UCSD-AML1 (cell line): ENCODE measurements at regions not wholly inside any gene's neighbourhood (a gene's known extent, or its start where the extent isn't known, plus 50 kb on each side); places are given as distances from the start of the nearest gene placed in this dataset.

Experiments
- DNase-seq: peaks from one replicate; lab custom pipeline; 2025; ENCODE audit not compliant: unreplicated experiment; lab: John Stamatoyannopoulos, UW

GRCh38 chr2:224325941-224326340 lies 76.0 kb downstream of the FAM124B start:
- DNase-seq: no peak

GRCh38 chr2:224324604-224325003 lies 77.3 kb downstream of the FAM124B start:
- DNase-seq: no peak

- DNase-seq: no peak
Measured at GRCh38 chr2:224320660-224321059, 81.2 kb downstream of the FAM124B start.

GRCh38 chr2:224319750-224320149 lies 82.2 kb downstream of the FAM124B start:
- DNase-seq: no peak

- no peak for DNase-seq
Measured at GRCh38 chr2:224312741-224313140, 89.2 kb downstream of the FAM124B start.

- DNase-seq: no peak
Measured at GRCh38 chr2:224310943-224311625, 90.8 kb downstream of the FAM124B start.

GRCh38 chr2:224309176-224309575 lies 92.7 kb downstream of the FAM124B start:
- no peak for DNase-seq

GRCh38 chr2:224308272-224308911 lies 93.5 kb downstream of the FAM124B start:
- DNase-seq: no peak

- DNase-seq: no peak
Measured at GRCh38 chr2:224302952-224303351, 99.0 kb downstream of the FAM124B start.

GRCh38 chr2:224293976-224294375 lies 107.9 kb downstream of the FAM124B start:
- DNase-seq: no peak

GRCh38 chr2:224287531-224287930 lies 114.4 kb downstream of the FAM124B start:
- DNase-seq: no peak

- DNase-seq: no peak
Measured at GRCh38 chr2:224286923-224287322, 115.0 kb downstream of the FAM124B start.

- no peak for DNase-seq
Measured at GRCh38 chr2:224284134-224284946, 117.6 kb downstream of the FAM124B start.

- no peak for DNase-seq
Measured at GRCh38 chr2:224283466-224283965, 118.4 kb downstream of the FAM124B start.

GRCh38 chr2:224281374-224281773 lies 120.5 kb downstream of the FAM124B start:
- DNase-seq: no peak

- DNase-seq: no peak
Measured at GRCh38 chr2:224278531-224278930, 123.4 kb downstream of the FAM124B start.

GRCh38 chr2:224276251-224276650 lies 125.7 kb downstream of the FAM124B start:
- no peak for DNase-seq

- DNase-seq: no peak
Measured at GRCh38 chr2:224272237-224272910, 129.5 kb downstream of the FAM124B start.

GRCh38 chr2:224271617-224272236 lies 130.2 kb downstream of the FAM124B start:
- DNase-seq: no peak

- no peak for DNase-seq
Measured at GRCh38 chr2:224268441-224268840, 133.5 kb downstream of the FAM124B start.

- no peak for DNase-seq
Measured at GRCh38 chr2:224264259-224264658, 137.6 kb downstream of the FAM124B start.
